ENCODE measurements at regions not wholly inside any gene's neighbourhood (a gene's known extent, or its start where the extent isn't known, plus 50 kb on each side); places are given as distances from the start of the nearest gene placed in this dataset.

DNA sequence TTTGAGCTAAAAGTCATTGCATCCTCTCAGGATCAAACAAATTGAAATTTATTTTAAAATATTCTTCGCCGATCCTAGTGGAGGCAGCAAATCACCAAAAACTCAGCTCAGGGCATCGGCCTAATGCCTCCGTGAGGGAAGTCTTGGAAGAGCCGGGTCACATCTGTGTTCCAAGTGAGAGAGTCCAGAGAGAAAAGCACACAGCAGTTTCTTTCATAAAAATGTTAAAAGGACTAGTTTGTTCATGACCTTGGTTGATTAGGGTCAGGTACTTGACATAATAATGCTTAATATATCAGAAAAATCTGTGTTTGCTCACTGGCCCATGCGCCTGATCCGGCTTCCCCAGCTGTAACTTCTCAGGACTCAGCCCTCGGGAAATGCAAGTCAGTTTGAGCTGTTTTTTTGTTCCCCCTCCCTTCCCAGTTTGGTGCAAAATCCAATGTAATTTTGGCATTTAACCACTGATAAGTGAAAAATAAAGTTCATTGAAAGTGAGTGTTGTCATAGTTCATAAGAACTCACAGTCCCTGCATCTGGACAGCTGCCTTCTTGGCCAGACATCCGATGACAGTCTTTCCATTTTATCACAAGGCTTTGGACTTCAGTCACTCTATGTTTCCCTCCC, 161.7 kb downstream of the CAND1 start:
- DNase-seq (ENCODE audit: extremely low spot score, unreplicated experiment), result no peak
- H3K9me3 Mint-ChIP-seq, result peaks cover 3% of the 10 kb centered on the region
- no peaks in the 10 kb centered on the region for H3K36me3 Mint-ChIP-seq
- no peaks in the 10 kb centered on the region for H3K27me3 Mint-ChIP-seq
- H3K4me3 Mint-ChIP-seq, result no peak overlapping the region
- TF ChIP-seq, protein P1, sequence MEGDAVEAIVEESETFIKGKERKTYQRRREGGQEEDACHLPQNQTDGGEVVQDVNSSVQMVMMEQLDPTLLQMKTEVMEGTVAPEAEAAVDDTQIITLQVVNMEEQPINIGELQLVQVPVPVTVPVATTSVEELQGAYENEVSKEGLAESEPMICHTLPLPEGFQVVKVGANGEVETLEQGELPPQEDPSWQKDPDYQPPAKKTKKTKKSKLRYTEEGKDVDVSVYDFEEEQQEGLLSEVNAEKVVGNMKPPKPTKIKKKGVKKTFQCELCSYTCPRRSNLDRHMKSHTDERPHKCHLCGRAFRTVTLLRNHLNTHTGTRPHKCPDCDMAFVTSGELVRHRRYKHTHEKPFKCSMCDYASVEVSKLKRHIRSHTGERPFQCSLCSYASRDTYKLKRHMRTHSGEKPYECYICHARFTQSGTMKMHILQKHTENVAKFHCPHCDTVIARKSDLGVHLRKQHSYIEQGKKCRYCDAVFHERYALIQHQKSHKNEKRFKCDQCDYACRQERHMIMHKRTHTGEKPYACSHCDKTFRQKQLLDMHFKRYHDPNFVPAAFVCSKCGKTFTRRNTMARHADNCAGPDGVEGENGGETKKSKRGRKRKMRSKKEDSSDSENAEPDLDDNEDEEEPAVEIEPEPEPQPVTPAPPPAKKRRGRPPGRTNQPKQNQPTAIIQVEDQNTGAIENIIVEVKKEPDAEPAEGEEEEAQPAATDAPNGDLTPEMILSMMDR (conservative IDR thresholded peaks at IDR 0.05), result peak; percentile 51
- peak overlapping the region; percentile 23 for H3K27ac Mint-ChIP-seq
- H3K4me1 Mint-ChIP-seq (ENCODE audit: unreplicated experiment), result peaks cover 50% of the 10 kb centered on the region

DNA sequence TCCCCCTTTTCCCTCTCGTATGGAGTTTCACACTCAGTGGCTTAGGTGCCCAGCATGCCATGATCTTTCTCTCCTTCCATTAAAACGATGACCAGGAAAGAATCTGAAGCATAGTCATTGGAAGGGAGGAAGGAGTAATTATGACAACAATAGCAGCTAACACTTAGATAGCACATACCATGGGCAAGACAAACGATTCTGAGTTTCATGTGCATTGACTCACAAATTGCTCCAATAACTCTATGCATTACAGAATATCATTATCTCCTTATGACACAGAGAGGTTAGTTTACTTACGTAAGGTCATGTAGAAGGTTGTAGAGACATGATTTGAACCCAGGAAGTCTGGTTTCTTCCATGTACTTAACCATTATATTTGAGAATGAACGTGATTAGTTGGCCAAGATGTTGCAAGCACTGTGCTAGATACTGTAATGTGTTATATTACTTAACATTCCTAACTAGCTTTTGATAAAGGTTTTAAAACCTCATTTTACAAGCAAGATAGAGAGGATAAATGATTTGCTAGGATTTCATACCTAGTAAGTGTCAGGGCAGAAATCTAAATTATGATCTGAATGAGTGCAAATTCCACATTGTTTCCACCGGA, 162.4 kb downstream of the CAND1 start:
- no peak overlapping the region for H3K4me3 Mint-ChIP-seq
- no peaks in the 10 kb centered on the region for H3K36me3 Mint-ChIP-seq
- DNase-seq (ENCODE audit: extremely low spot score, unreplicated experiment), result no peak
- H3K27ac Mint-ChIP-seq, result peak overlapping the region; percentile 23
- H3K27me3 Mint-ChIP-seq, result no peaks in the 10 kb centered on the region
- TF ChIP-seq, protein P1 (conservative IDR thresholded peaks at IDR 0.05), result no peak
- no peaks in the 10 kb centered on the region for H3K9me3 Mint-ChIP-seq
- peaks cover 43% of the 10 kb centered on the region for H3K4me1 Mint-ChIP-seq (ENCODE audit: unreplicated experiment)

DNA sequence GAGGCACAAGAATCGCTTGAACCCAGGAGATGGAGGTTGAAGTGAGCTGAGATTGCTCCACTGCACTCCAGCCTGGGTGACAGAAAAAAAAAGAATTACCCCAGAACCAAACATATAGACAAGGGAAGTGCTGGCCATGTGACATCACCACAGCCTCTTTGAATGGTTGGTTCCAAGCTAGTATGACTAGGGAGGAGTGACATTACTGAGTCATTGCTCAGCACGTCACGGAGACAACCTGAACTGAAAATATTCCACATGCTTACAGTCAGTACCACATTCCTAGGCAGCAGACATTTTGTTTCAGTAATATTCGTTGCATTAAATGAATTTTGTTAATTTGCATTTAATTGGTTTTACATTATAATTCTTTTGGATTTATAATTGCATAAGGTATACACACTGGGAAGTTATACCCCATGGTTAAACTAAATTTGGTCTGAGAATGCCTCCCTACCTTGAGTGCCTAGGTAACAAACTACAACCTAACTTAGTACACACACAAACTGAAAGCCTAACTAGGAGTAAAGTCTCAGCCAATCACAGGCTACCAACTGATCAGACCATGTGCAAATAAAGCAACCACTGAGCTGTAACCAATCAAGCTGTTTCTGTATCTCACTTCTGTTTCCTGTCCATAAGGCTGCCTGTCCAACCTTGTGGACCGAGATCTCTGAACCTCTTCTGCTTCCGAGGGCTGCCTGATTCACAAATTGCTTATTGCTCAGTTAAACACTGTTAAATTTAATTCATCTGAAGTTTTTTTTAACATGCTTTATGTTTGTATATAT, 164.4 kb downstream of the CAND1 start:
- H3K9me3 Mint-ChIP-seq, result no peaks in the 10 kb centered on the region
- DNase-seq (ENCODE audit: extremely low spot score, unreplicated experiment), result no peak
- H3K27me3 Mint-ChIP-seq, result no peaks in the 10 kb centered on the region
- no peak overlapping the region for H3K27ac Mint-ChIP-seq
- H3K4me1 Mint-ChIP-seq (ENCODE audit: unreplicated experiment), result peaks cover 27% of the 10 kb centered on the region
- TF ChIP-seq, protein P1 (conservative IDR thresholded peaks at IDR 0.05), result no peak
- H3K4me3 Mint-ChIP-seq, result no peak overlapping the region
- no peaks in the 10 kb centered on the region for H3K36me3 Mint-ChIP-seq

DNA sequence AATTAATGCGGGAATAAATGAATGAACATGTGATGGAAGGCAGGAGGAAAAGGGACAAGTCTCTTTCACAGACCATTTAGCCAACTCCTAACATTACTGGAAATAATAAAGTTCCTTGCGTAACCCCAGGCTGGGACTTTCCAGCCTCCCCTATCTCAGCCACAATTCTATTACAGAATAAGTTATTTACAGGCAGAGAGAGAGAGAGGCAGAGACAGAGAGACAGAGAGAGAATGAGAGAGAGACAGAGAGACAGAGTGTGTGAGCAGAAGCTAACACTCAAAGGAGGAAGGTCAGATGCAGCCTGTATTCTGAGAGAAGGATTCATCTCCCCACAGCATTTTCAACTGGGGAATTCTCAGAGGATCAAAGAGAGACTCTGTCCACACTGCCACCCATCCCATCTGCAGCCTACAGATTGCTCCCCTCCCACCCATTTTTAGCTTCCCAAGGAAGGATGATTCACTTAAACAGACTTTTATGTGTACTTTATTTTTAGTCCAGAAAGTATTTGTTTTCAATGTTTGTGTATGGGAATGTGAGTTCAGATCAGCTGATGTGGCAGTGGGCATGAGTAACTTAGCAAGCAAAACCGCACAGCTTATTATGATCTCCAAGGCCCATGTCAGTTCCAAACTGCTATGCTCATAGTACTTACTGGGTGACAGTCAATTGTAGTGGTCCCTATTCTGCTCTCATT, 165.7 kb downstream of the CAND1 start:
- Mint-ChIP-seq H3K27ac (no peak overlapping the region), H3K9me3 (no peaks in the 10 kb centered on the region), H3K27me3 (no peaks in the 10 kb centered on the region), H3K4me1 (ENCODE audit: unreplicated experiment) (peaks cover 21% of the 10 kb centered on the region), H3K36me3 (no peaks in the 10 kb centered on the region), H3K4me3 (no peak overlapping the region)
- TF ChIP-seq, protein P1 (conservative IDR thresholded peaks at IDR 0.05), result no peak
- DNase-seq (ENCODE audit: extremely low spot score, unreplicated experiment), result no peak

DNA sequence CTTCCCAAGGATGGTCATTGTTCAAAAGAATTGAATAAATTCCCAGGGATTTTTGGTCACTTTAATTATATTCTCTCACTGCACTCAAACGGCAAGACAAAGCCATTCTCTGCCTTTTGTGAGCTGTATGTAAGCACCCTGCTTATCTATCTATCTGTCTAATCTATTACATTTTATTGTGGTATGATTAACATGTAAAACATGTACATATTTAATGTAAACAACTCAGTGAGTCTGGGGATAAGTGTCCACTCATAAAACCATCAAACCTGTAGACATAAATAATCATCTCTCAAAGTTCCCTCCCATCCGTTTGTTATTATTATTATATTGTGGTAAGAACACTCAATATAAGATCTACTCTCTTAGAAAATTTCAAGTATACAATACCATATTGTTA, 167.1 kb downstream of the CAND1 start:
- peaks cover 11% of the 10 kb centered on the region for H3K4me1 Mint-ChIP-seq (ENCODE audit: unreplicated experiment)
- DNase-seq (ENCODE audit: extremely low spot score, unreplicated experiment), result no peak
- H3K27ac Mint-ChIP-seq, result no peak overlapping the region
- TF ChIP-seq, protein P1 (conservative IDR thresholded peaks at IDR 0.05), result no peak
- H3K4me3 Mint-ChIP-seq, result no peak overlapping the region
- no peaks in the 10 kb centered on the region for H3K36me3 Mint-ChIP-seq
- H3K27me3 Mint-ChIP-seq, result no peaks in the 10 kb centered on the region
- no peaks in the 10 kb centered on the region for H3K9me3 Mint-ChIP-seq

All from type B pancreatic cell (in vitro differentiated cells).